ENCODE measurements at regions not wholly inside any gene's neighbourhood (a gene's known extent, or its start where the extent isn't known, plus 50 kb on each side); places are given as distances from the start of the nearest gene placed in this dataset.

- in situ Hi-C loops (cut with HindIII; ENCODE audit: low pct_unique_long_range_greater_than_20kb, low sequenced_read_pairs) = no loop called here
- no peak for DNase-seq (ENCODE audit: low read depth, low spot score)
Measured at GRCh38 chr7:131896165-131896863, 339.9 kb upstream of the PODXL start.

GRCh38 chr7:131895541-131896164 is 339.2 kb upstream of the PODXL start:
- in situ Hi-C loops (cut with HindIII; ENCODE audit: low pct_unique_long_range_greater_than_20kb, low sequenced_read_pairs) = no loop called here
- DNase-seq (ENCODE audit: low read depth, low spot score) = peak; percentile 11

GRCh38 chr7:131893631-131894340 is 337.4 kb upstream of the PODXL start:
- in situ Hi-C loops (cut with HindIII; ENCODE audit: low pct_unique_long_range_greater_than_20kb, low sequenced_read_pairs) = no loop called here
- no peak for DNase-seq (ENCODE audit: low read depth, low spot score)

- in situ Hi-C loops (cut with HindIII; ENCODE audit: low pct_unique_long_range_greater_than_20kb, low sequenced_read_pairs) = no loop called here
- no peak for DNase-seq (ENCODE audit: low read depth, low spot score)
Measured at GRCh38 chr7:131890176-131890575, 333.7 kb upstream of the PODXL start.

- no peak for DNase-seq (ENCODE audit: low read depth, low spot score)
- in situ Hi-C loops (cut with HindIII; ENCODE audit: low pct_unique_long_range_greater_than_20kb, low sequenced_read_pairs) = no loop called here
Measured at GRCh38 chr7:131889572-131890150, 333.2 kb upstream of the PODXL start.

- no peak for DNase-seq (ENCODE audit: low read depth, low spot score)
- in situ Hi-C loops (cut with HindIII; ENCODE audit: low pct_unique_long_range_greater_than_20kb, low sequenced_read_pairs) = no loop called here
Measured at GRCh38 chr7:131883769-131884168, 327.3 kb upstream of the PODXL start.

- in situ Hi-C loops (cut with HindIII; ENCODE audit: low pct_unique_long_range_greater_than_20kb, low sequenced_read_pairs) = no loop called here
- no peak for DNase-seq (ENCODE audit: low read depth, low spot score)
Measured at GRCh38 chr7:131883196-131883595, 326.8 kb upstream of the PODXL start.

GRCh38 chr7:131882321-131882720 is 325.9 kb upstream of the PODXL start:
- no peak for DNase-seq (ENCODE audit: low read depth, low spot score)
- in situ Hi-C loops (cut with HindIII; ENCODE audit: low pct_unique_long_range_greater_than_20kb, low sequenced_read_pairs) = no loop called here

- in situ Hi-C loops (cut with HindIII; ENCODE audit: low pct_unique_long_range_greater_than_20kb, low sequenced_read_pairs) = no loop called here
- no peak for DNase-seq (ENCODE audit: low read depth, low spot score)
Measured at GRCh38 chr7:131880078-131880477, 323.6 kb upstream of the PODXL start.

GRCh38 chr7:131879424-131879823 is 323.0 kb upstream of the PODXL start:
- in situ Hi-C loops (cut with HindIII; ENCODE audit: low pct_unique_long_range_greater_than_20kb, low sequenced_read_pairs) = no loop called here
- DNase-seq (ENCODE audit: low read depth, low spot score) = no peak

GRCh38 chr7:131878777-131879176 is 322.3 kb upstream of the PODXL start:
- in situ Hi-C loops (cut with HindIII; ENCODE audit: low pct_unique_long_range_greater_than_20kb, low sequenced_read_pairs) = no loop called here

GRCh38 chr7:131873581-131873980 is 317.2 kb upstream of the PODXL start:
- DNase-seq (ENCODE audit: low read depth, low spot score) = no peak
- in situ Hi-C loops (cut with HindIII; ENCODE audit: low pct_unique_long_range_greater_than_20kb, low sequenced_read_pairs) = no loop called here

More at GRCh38 chr7:131878777-131879176, 322.3 kb upstream of the PODXL start:
- DNase-seq (ENCODE audit: low read depth, low spot score) = no peak

- DNase-seq (ENCODE audit: low read depth, low spot score) = no peak
- in situ Hi-C loops (cut with HindIII; ENCODE audit: low pct_unique_long_range_greater_than_20kb, low sequenced_read_pairs) = no loop called here
Measured at GRCh38 chr7:131869986-131870385, 313.6 kb upstream of the PODXL start.

GRCh38 chr7:131869169-131869844 is 312.9 kb upstream of the PODXL start:
- in situ Hi-C loops (cut with HindIII; ENCODE audit: low pct_unique_long_range_greater_than_20kb, low sequenced_read_pairs) = no loop called here

GRCh38 chr7:131867461-131867860 is 311.0 kb upstream of the PODXL start:
- in situ Hi-C loops (cut with HindIII; ENCODE audit: low pct_unique_long_range_greater_than_20kb, low sequenced_read_pairs) = no loop called here
- no peak for DNase-seq (ENCODE audit: low read depth, low spot score)

More at GRCh38 chr7:131869169-131869844, 312.9 kb upstream of the PODXL start:
- DNase-seq (ENCODE audit: low read depth, low spot score) = no peak

GRCh38 chr7:131865911-131866310 is 309.5 kb upstream of the PODXL start:
- no peak for DNase-seq (ENCODE audit: low read depth, low spot score)
- in situ Hi-C loops (cut with HindIII; ENCODE audit: low pct_unique_long_range_greater_than_20kb, low sequenced_read_pairs) = no loop called here

GRCh38 chr7:131861620-131862346 is 305.4 kb upstream of the PODXL start:
- in situ Hi-C loops (cut with HindIII; ENCODE audit: low pct_unique_long_range_greater_than_20kb, low sequenced_read_pairs) = no loop called here
- DNase-seq (ENCODE audit: low read depth, low spot score) = no peak
